HCEC 1CT (cell line): ENCODE measurements at regions not wholly inside any gene's neighbourhood (a gene's known extent, or its start where the extent isn't known, plus 50 kb on each side); places are given as distances from the start of the nearest gene placed in this dataset.
A peak's percentile ranks its signal among the peaks of the same experiment; 100 is the strongest.

Experiments
- DNase-seq: peaks from one replicate; pipeline ENCODE4 v3.0.0-alpha.2; 2017

DNA sequence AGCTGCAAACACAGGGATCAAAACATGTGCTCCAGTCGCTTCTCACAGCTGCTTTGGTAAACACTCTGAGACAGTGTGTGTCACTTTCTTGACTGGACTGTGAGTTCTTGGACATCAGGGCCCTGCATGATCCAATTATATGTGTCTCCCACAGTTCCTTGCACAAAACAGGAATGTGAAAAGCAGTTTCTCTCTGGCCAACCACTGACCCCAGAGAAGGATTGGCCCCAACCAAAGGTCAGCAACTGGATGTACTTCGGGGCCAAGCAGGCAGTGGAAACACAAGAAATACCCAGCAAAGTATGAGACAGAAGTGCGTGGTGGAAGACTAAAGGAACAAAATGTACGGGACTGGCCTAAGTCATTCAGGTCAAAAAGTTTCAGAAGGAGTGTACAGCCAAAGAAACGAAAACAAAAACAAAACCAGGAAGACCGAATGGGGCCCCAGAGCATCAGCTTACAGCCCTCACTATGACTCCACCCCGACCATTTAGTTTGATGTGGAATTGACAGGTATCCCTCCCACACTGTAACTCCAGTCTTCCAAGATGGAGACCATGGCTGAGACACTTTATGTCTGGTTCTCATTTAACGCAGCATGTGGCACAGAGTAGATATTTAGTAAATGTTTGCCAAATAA is 76.7 kb upstream of the LPP start:
- DNase-seq: no peak

DNA sequence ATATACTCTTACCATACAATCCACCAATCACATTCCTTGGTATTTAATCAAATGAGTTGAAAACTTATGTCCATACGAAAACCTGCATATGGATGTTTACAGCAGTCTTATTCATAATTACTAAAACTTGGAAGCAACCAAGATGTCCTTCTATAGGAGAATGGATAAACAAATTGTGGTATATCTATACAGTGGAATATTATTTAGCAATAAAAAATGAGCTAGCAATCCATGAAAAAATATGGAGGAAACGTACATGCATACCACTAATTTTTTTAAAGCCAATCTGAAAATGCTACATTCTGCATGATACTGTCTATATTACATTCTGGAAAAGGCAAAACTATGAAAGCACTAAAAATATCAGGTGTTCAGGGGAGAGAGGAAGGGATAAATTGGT is 73.9 kb upstream of the LPP start:
- no peak for DNase-seq

DNA sequence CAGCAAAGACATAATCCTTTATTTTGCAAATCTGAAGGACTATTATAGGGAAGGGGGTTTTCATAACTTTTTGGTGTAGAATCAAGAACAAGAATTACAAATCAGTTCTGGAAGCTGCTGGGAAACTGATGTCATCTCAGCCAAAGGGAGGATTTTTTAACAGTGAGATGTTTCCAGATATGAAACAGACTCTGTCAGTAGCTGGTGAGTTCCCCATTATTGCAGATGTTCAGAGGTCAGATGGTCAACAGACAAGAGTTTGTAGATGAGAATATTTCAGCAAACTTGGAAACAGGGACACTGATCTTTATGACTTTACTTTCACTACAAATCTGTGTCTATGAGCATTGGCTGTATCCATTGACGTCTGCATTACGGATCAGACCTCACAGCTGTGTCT is 71.9 kb upstream of the LPP start:
- peak; percentile 64 for DNase-seq

DNA sequence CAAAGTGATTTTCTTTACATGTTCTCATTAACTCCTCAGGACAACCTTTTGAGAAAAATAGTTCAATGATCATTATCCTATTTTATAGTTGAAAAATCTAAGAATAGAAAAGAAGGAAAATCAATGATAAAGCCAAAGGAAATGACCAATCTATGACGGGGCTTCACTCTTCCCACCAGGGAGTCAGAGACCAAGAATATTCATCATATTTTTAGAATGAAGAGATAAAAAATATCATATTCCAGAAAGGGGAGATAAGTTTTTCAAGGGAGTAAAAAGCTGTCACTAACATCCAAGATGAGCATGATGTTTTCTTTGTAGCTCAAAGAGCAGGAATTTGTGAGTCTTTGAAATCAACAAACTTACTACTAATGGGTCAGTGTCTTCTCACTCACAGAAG is 71.5 kb upstream of the LPP start:
- peak; percentile 10 for DNase-seq

DNA sequence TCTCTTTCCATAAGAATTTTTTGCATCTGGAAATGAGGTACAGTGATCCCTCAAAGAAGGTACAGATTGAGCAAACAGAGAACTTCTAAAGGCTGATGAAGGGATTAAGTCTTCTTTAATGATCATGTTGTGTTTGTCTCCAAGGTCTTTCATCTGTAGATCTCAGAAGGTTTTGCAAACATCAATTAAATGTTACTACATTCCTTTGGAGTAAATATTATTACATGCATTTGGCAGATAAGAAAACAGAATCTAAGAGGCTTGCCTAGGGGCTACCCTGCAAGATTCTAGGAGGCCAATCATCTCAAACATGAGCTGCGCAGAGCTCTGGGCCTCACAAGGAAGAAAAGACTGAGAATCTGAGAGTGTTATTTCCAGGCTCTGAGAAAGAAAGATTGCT is 70.9 kb upstream of the LPP start:
- no peak for DNase-seq

DNA sequence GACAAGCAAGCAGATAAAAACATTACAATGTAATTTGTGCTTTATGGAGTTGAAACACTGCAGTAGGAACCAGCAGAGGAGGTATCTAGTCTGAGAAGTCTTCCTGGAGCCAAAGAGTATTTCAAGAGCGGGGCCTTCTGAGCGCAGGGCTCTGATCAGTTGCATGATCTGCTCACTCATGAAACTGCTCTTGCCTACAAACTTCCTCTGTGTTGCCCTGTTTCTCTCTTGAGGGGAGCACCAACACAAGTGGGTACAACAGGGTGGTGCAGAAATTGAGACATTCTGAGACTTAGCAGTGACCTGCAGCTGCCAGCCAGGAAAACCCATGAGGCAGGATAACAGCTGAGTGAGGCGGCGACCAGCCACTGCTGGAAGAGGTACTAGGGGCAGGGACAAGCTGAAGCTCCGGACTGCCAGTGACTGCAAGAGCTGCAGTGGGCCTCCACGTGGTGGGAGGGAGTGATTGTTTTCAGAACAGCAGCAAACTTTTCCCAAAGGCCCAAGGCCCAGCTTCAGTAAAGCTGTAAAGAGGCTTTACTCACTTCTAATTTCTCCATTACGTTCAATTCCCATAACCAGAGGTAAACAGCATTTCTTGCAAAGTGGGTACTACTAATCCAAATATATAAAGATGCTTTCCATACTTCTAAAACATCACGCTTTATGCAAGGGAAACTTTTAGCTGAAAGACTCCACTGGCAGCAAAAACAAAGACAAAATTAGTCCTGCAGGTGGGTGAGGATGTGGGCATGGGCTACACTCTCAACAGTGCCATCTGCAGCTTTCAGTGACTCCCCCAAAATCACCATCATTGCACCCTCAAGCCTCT is 69.0 kb upstream of the LPP start:
- DNase-seq: no peak

DNA sequence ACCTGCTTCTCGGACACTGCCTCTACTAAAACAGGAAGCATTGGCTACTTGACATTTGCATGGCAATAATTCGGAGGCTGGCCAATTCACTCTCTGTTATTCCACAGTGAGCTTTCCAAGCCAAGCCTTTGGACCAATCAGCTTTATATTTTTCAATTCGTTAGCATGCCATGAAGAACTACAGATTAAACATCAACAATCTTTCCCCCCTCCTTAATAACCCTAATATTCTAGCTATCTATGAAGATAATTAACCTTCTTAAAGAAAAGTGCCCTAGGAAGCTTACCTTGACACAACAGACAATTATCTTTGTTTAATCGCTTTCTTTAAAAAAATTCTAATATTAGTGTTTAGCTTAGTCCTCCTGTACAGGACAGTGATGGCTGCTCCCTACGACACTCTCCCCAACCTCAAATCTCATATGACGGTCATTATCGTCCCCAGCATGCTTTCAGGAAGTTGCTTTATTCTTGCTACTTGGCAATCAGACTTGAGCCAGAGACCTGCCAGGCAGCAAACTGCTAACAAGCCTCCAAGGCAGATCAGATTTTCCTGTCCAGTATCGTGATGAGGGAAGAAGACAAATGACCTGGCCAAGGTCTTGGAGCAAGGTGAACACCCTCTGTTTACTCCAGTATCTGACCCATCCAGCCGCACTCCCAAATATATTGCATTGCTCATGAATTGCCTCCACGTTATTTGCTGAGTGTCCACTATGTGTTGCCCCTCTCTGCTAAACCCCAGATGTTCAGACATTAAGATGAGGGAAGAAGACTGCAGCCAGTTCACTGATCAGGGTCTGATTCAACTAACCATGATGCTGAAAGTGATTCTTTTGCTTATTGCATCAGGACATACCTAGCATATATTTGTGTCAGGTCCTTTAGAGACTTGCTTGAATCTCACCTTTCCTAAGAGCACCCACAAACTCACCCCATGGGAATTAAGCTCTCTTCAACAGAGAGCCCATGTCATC is 68.1 kb upstream of the LPP start:
- no peak for DNase-seq

DNA sequence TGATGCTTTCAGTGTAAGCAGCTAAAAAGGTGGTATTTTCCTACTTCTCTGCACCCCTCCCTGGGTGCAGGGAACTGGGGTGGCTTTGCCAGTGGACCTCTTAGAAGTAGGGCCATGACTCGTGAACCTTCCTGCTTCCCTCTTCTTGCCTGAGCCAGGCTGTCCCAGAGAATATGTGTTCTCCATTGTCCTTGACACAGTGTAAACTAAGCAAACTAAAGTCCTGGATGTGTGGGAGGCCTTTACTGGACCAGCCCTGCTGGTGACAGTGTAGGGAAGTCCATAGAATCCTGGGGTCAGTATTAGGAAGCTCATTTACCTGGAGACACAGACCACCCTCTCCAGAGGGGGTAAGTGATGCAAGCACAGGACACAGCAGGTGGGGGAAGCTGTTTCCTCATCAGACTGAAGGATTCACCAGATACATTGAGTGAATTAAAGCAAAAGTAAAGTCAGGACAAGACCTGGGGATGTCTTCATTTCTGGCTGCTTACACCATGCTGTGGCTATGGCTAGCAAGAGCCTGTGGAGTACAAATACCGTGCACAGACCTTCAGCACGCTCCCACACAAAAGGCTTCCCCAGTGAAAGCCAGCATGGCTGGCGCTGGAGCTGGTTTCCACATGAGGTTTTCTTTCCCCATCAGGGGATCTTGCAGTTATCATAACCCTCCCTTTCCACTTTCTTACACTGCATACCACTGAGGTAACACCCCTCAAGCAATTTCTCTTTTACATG is 64.8 kb upstream of the LPP start:
- DNase-seq: no peak

DNA sequence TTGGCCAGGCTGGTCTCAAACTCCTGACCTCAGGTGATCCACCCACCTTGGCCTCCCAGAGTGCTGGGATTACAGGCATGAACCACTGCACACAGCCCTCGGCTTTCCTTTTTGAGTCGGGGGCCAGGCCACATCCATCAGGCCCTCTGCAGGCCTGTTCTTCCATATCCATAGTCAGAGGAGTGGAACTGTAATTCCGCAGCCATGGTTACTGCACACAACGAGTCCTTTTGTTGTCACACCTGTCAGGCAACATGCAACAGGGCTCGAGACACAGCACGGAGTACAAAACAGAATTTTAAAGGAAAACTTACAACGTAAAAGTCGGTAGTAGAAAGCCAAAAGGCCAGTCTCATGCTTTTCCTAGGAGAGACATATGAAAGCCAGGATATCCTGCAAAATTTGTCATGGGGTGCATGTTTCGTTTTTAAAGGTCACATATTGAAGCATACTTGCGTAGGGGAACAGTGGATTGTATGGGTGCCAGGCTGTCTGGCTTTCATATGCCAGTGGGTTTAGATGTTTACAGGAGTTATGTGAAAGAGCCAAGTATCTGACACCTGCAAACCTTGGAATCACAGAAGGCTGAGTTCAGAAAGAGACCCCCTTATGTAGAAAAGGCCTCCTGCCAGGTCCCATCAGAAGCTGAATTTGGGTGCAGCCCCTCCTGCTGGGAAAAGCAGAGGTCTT is 63.2 kb upstream of the LPP start:
- DNase-seq: no peak

DNA sequence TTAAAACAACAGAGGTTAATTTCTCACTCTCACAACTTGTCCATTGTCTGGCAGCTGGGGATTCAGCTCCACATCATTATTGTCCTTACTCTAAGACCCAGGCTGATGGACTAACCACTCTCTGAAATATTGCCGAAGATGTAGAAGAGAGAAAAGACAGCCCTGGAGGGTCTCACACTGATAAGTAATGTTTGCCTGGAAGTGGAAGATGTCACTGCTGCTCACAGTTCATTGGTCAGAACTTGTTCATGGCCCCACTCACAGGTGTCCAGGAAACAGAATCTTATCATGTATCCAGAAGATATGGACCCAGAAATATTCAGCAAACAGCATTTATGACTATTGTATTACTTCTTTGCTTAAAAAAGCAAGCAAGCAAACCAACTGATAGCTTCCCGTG is 62.2 kb upstream of the LPP start:
- DNase-seq: no peak

DNA sequence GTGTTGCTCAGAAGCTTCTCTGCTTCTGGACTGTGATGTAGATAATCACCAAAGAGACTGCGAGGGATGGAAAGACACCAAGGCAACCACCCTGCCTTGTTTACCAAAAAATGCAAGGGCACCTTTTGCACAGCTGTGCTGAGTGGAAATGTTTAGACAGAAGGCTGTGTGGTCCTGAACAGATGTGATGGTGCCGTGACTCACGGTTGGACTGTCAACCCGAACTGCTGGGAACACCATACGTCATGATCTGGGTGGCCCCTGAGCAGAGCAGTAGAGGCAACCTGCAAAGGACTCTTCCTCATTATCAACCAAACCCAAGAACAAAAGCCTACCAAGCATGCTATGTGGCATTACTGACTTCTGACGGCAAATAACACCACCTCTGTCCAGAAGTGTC is 61.3 kb upstream of the LPP start:
- DNase-seq: peak; percentile 28

DNA sequence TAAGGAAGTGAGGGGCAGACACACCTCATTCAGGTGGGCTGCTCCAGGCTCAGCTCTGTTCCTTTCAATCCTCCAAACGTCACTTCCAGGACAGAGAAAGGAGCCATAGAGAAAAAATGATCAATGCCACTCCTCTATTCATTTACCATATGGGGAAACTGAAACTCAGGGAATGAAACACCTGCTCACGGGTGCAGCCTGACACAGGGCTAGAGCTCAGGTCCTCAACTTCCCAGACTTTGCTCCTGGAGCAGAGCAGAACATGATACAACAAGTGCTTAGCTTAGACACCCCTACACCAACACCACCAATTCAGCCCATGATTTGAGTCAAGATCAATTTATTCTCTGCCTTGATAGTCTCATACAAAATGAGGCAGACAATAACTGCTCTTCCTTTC is 58.5 kb upstream of the LPP start:
- no peak for DNase-seq

DNA sequence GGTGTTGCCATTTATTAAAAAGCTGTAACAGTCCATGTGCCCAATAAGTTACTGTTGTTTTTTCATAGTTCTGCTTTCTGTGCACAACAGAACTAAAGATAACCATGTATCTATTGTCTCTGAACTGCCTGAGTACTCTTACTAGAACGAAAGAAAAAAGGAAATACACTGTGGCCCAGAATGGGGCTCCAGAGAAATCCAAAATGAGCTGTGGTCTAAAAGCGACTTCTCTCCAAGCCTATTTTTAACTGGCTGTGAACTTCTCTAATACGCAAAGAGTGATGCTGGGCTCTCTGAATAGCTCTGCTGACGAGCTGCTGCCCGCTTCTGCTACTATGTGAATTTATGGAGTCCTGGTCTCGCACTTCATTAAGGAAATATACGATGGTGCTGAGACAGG is 56.2 kb upstream of the LPP start:
- no peak for DNase-seq

DNA sequence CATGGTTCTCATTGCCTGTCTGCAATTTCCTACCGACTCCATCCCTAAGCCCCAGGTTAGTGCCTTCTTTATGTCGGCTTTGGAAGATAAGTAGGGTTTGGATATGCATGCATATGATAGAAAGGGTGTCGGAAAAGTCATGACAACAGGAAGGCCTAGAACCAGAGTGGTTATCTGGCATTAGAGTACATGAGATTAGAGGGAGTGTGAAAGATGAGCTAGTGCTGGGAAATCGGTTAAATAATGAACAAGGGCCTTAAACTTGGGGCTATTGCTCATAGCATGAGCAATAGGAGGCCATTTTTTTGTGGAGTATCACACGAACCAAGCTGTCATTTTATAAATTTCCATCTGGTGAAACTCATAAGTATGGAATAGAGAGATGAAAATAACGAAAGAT is 54.0 kb upstream of the LPP start:
- DNase-seq: no peak

DNA sequence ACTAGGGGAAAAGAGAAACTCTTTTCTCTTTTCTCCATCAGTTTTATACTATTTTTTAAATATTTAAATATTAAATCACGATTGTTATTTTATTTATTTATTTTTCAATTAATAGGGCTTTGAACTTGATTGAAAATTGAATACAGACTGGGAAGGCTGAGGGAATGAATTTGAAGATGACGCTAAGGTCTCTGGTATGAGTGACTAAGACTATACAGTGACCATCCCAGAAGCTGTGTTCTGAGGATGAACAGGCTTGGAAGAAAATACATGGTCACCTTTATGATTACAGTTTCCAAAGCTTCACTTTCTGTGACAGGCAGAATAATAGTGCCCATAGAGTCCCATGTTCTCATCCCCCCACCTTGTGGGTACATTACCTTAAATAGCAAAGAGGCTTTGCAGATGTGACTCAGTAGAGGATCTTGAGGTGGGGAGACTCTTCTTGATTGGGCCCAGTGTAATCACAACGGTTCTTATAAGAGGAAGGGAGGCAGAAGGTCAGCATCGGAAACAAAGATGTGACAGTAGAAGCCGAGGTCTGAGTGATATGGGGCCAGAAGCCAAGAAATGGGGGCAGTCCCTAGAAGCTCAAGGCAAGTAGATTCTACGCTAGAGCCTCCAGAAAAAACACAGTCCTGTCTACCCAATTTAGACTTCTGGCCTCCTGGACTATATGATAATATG is 51.0 kb upstream of the LPP start:
- no peak for DNase-seq

DNA sequence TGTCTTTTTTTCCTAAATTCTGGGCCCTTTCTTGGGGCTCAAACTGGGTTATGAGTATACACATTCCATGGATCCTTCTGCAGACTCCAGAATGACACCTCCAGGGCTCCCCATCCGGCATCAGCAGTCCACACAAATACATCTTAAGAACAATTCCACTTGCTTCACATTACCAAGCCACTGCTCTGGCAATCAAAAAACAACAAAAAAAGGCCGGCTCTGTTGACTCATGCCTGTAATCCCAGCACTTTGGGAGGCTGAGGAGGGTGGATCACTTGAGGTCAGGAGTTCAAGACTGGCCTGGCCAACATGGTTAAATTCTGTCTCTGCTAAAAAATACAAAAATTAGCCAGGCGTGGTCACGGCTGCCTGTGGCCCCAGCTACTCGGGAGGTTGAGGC is 49.9 kb upstream of the LPP start:
- DNase-seq: peak; percentile 25
